Loucy (cell line): ENCODE measurements at regions not wholly inside any gene's neighbourhood (a gene's known extent, or its start where the extent isn't known, plus 50 kb on each side); places are given as distances from the start of the nearest gene placed in this dataset.

Experiments used
- H2AFZ ChIP-seq: fragments of 200-600 bp; sonication (generic); 2 replicates; pipeline ENCODE4 v1.6.0; 2016; ENCODE audit warnings: antibody characterized with exemption, mild to moderate bottlenecking, low read length, moderate library complexity
- H3F3A ChIP-seq: fragments of 200-600 bp; 2 replicates; pipeline ENCODE4 v1.6.0; 2016; ENCODE audit warnings: antibody characterized with exemption, low read depth, mild to moderate bottlenecking
- H3K27me3 ChIP-seq: fragments of 200-600 bp; sonication (generic); 2 replicates; pipeline ENCODE4 v1.6.1; 2014; ENCODE audit warnings: low read length, mild to moderate bottlenecking; ENCODE audit not compliant: insufficient read depth, poor library complexity, severe bottlenecking
- H3K36me3 ChIP-seq: fragments of 200-600 bp; sonication (generic); 2 replicates; pipeline ENCODE4 v1.6.1; 2016; ENCODE audit warnings: low read length; ENCODE audit not compliant: insufficient read depth
- H3K4me1 ChIP-seq: fragments of 200-600 bp; sonication (generic); 2 replicates; pipeline ENCODE4 v1.5.1; 2014; ENCODE audit warnings: low read length, mild to moderate bottlenecking; ENCODE audit not compliant: insufficient read depth, poor library complexity, severe bottlenecking
- H3K4me2 ChIP-seq: fragments of 200-600 bp; sonication (generic); 2 replicates; pipeline ENCODE4 v1.6.0; 2014; ENCODE audit warnings: antibody characterized with exemption, low read length, low read depth, mild to moderate bottlenecking; ENCODE audit not compliant: poor library complexity, severe bottlenecking
- H3K4me3 ChIP-seq: fragments of 200-600 bp; sonication (generic); 2 replicates; pipeline ENCODE4 v1.5.1; 2014; ENCODE audit warnings: low read length, mild to moderate bottlenecking, mixed read lengths; ENCODE audit not compliant: poor library complexity, severe bottlenecking
- H3K79me2 ChIP-seq: fragments of 200-600 bp; sonication (generic); 2 replicates; pipeline ENCODE4 v1.6.1; 2014; ENCODE audit warnings: low read length; ENCODE audit not compliant: insufficient read depth
- H3K9ac ChIP-seq: fragments of 200-600 bp; sonication (generic); 2 replicates; pipeline ENCODE4 v1.6.0; 2014; ENCODE audit warnings: mild to moderate bottlenecking, low read depth, low read length, moderate library complexity; ENCODE audit not compliant: poor library complexity, severe bottlenecking
- H3K9me2 ChIP-seq: fragments of 200-600 bp; sonication (generic); replicated peaks from 2 replicates; pipeline ENCODE4 v1.6.1; 2016; ENCODE audit warnings: low read depth, low read length, mixed read lengths
- H3K9me3 ChIP-seq: fragments of 200-600 bp; sonication (generic); 2 replicates; pipeline ENCODE4 v1.6.1; 2014; ENCODE audit warnings: mild to moderate bottlenecking, antibody characterized with exemption, low read length, low read depth; ENCODE audit not compliant: insufficient read depth
- H4K20me1 ChIP-seq: fragments of 200-600 bp; sonication (generic); 2 replicates; pipeline ENCODE4 v1.6.0; 2014; ENCODE audit warnings: antibody characterized with exemption, low read length, mild to moderate bottlenecking; ENCODE audit not compliant: insufficient read depth, poor library complexity, severe bottlenecking
- EZH2phosphoT487 ChIP-seq: fragments of 200-600 bp; IDR thresholded peaks from 2 replicates; pipeline ENCODE4 v1.6.1; 2018; ENCODE audit warnings: antibody characterized with exemption, mild to moderate bottlenecking, moderate library complexity, borderline replicate concordance
- TF ChIP-seq, protein P1 (sequence below): fragments of 200-600 bp; sonication (generic); conservative IDR thresholded peaks from 2 replicates; pipeline ENCODE4 v1.5.1; 2014; ENCODE audit warnings: mild to moderate bottlenecking, antibody characterized with exemption, low read length

DNA sequence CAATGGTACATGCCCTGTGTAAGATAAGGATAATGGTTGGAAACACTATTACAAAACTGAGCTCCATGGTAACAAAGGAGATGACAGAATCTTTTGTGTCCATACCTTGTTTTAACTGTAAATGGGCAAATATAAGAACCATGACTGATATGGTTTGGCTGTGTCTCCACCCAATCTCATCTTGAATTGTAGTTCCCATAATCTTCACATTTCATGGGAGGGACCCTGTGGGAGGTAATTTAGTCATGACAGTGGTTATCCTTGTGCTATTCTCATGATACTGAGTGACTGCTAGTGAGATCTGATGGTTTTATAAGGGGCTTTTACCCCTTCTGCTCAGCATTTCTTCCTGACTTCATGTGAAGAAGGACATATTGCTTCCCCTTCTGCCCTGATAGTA is 211.7 kb upstream of the RGPD4 start:
- Histone ChIP-seq H3F3A (no peaks in the 10 kb centered on the region), H3K36me3 (no peaks in the 10 kb centered on the region), H3K79me2 (no peaks in the 10 kb centered on the region), H3K4me3 (no peak overlapping the region), H3K9me3 (peaks cover 16% of the 10 kb centered on the region), H2AFZ (no peak overlapping the region), H3K9ac (no peak overlapping the region), H3K27me3 (peaks cover 4% of the 10 kb centered on the region), H3K4me1 (no peaks in the 10 kb centered on the region), H3K9me2 (no peaks in the 10 kb centered on the region), H3K4me2 (no peak overlapping the region), H4K20me1 (no peaks in the 10 kb centered on the region)
- TF ChIP-seq, protein P1, sequence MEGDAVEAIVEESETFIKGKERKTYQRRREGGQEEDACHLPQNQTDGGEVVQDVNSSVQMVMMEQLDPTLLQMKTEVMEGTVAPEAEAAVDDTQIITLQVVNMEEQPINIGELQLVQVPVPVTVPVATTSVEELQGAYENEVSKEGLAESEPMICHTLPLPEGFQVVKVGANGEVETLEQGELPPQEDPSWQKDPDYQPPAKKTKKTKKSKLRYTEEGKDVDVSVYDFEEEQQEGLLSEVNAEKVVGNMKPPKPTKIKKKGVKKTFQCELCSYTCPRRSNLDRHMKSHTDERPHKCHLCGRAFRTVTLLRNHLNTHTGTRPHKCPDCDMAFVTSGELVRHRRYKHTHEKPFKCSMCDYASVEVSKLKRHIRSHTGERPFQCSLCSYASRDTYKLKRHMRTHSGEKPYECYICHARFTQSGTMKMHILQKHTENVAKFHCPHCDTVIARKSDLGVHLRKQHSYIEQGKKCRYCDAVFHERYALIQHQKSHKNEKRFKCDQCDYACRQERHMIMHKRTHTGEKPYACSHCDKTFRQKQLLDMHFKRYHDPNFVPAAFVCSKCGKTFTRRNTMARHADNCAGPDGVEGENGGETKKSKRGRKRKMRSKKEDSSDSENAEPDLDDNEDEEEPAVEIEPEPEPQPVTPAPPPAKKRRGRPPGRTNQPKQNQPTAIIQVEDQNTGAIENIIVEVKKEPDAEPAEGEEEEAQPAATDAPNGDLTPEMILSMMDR, result no peak
- no peak for TF ChIP-seq EZH2phosphoT487

DNA sequence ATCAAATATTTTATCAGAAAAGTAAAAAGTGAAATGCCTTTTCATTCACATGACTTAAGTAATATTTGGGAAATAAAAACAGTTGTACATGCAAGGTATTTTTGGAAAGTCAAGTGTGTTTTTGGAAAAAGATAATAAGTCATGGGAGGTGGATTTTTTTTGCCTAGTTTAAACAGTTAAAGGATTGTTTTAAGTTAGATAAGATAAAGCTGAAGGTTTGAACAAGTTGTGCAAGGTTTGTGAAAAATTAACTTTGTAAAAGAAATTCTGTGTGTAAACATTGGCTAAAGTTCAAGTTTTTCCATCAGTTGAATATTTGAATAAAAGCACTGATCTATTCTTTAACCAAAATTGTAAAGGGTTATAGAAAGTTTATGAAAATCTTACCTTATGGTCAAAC is 207.9 kb upstream of the RGPD4 start:
- Histone ChIP-seq H3K9ac (no peak overlapping the region), H3K79me2 (no peaks in the 10 kb centered on the region), H3K9me3 (peaks cover 16% of the 10 kb centered on the region), H3K36me3 (no peaks in the 10 kb centered on the region), H3F3A (no peaks in the 10 kb centered on the region), H3K4me3 (no peak overlapping the region), H3K4me2 (no peak overlapping the region), H3K9me2 (no peaks in the 10 kb centered on the region), H3K27me3 (peaks cover 4% of the 10 kb centered on the region), H2AFZ (no peak overlapping the region), H3K4me1 (no peaks in the 10 kb centered on the region), H4K20me1 (no peaks in the 10 kb centered on the region)
- no peak for TF ChIP-seq EZH2phosphoT487
- TF ChIP-seq, protein P1, result no peak

DNA sequence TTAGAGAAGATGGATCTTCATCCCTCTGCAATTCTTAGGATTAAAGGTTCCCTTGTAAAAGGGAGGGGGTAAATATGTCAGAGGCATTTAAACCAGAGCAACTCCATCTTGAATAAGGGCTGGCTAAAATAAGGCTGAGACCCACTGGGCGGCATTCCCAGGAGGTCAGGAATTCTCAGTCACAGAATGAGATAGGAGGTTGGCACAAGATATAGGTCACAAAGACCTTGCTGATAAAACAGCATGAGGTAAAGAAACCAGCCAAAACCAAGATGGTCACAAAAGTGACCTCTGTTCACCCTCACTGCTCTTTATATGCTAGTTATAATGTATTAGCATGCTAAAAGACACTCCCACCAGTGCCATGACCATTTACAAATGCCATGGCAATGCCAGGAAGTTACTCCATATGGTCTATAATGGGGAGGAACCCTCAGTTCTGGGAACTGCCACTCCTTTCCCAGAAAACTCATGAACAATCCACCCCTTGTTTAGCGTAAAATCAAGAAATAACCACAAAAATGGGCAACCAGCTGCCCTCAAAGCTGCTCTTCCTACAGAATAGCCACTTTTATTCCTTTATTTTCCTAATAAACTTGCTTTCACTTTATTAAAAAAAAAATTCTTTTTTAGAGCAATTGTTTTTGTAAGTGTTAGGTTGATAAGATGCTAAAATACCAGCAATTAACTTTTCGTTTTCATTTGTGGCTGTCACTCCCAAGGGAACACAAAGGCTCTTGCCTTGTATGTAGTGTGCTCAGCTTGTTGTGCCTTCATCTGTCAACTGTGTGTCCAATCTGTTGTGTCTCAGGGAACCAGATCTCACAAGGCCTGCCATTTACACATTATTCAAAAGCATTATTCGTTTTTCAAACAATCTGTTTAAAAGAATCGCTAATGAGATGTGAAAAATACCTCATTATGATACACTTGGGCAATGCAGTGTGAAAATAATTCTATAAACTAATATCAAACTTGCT is 205.2 kb upstream of the RGPD4 start:
- Histone ChIP-seq H3K9ac (no peak overlapping the region), H3K9me2 (no peaks in the 10 kb centered on the region), H3K36me3 (no peaks in the 10 kb centered on the region), H3K9me3 (peaks cover 16% of the 10 kb centered on the region), H3K4me3 (no peak overlapping the region), H3F3A (no peaks in the 10 kb centered on the region), H4K20me1 (no peaks in the 10 kb centered on the region), H3K4me2 (no peak overlapping the region), H2AFZ (no peak overlapping the region), H3K4me1 (no peaks in the 10 kb centered on the region), H3K79me2 (no peaks in the 10 kb centered on the region), H3K27me3 (peaks cover 4% of the 10 kb centered on the region)
- TF ChIP-seq EZH2phosphoT487, result no peak
- TF ChIP-seq, protein P1, result no peak
